T-helper 2 cell treated with Interferon-gamma antibody and Interleukin-4, amounts not matched to agents 100 ng/mL and 5 ng/mL, for 36 hours (primary cell): ENCODE measurements at regions not wholly inside any gene's neighbourhood (a gene's known extent, or its start where the extent isn't known, plus 50 kb on each side); places are given as distances from the start of the nearest gene placed in this dataset.
"Not testable (repeated sequence)": the region's sequence is repeated elsewhere in the genome, so short reads cannot be mapped to it uniquely, and the experiment has no call there.

ENCODE experiments used
- intact Hi-C: fragments of 100-400 bp; cut with micrococcal nuclease; formaldehyde crosslinking; loops from one replicate; pipeline ENCODE4 v1.15.1; 2023

- intact Hi-C loops: not testable (repeated sequence)
These were observed 95.7 kb upstream of the TRIM77 start for GRCh38 chr11:89614428-89614827.

DNA sequence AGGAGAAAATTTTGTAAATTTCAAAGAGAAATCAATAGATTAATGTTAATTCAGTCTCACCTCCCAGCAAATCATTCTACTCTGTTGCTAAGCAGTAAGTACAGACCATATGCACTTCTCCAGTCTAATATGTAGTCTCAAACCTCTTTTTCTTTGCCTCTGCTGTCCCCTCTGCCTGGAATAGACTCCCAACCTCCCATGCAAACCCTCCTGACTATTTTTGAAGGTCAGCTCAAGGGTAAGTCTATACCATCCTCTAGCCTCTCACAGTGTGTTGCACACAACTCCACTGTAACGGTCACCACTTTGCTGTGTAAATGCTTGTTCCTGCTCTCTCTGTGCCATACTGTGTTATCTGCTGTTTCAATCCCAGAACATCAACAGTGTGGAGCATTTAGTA lies 94.5 kb upstream of the TRIM77 start:
- intact Hi-C loops: loop anchor here (5.0 kb wide), 1 partner anchor 518 kb away; no protein-coding TSS in a partner anchor

- intact Hi-C loops: loop anchor here (5.0 kb wide), 1 partner anchor 519 kb away; no protein-coding TSS in a partner anchor
These were observed 93.9 kb upstream of the TRIM77 start for GRCh38 chr11:89616161-89616560.

DNA sequence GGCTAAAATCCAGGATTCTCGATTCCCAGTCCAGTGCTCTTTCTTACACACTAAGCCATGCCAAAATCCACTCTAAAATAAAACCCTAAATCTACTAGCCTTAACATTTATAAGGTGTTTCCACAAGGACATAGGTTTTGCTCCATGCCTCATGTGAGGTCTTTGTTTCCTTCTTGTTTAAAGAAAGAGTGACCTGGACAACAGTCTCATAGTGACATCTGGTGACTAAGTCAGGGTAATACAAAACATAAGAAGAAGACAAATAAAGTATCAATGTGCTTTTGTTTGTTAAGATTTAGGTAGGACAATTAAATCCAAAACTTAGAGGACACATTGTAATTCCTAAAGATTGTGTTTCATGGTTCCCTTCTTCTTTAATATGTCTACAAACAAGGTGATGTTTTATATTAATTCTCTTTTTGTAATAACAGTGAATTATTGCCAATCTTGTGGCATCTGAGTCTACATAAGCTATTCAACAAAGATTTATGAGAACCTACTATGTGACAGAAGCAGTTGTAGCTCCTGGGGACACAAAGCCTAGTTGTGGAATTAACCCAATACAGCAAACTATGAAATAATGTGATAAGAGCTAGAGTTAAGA lies 93.0 kb upstream of the TRIM77 start:
- intact Hi-C loops: loop anchor here (5.0 kb wide), 1 partner anchor 520 kb away; no protein-coding TSS in a partner anchor

- intact Hi-C loops: not testable (repeated sequence)
These were observed 89.4 kb upstream of the TRIM77 start for GRCh38 chr11:89620721-89621120.

- intact Hi-C loops: no loop called here
These were observed 84.9 kb upstream of the TRIM77 start for GRCh38 chr11:89625171-89625570.

GRCh38 chr11:89626366-89626765 lies 83.7 kb upstream of the TRIM77 start:
- intact Hi-C loops: no loop called here

DNA sequence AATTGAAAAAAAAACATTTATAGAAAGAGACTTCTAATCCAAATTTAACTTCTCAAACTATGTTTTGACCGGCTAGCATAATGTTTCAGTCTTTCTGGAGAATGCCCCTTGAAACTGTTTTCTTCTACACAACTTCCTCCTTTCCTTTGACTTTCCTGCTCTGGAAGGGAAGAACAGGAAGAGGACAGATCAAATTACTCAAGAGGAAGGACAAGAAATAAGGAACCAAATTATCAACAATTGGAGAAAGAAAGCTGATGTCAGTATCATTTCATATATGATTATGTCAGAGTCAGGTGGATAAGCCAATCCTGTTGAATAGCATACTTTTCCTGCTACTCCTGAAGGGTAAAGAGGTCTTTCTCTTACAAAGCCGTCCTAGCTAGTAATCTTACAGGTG lies 83.2 kb upstream of the TRIM77 start:
- intact Hi-C loops: not testable (repeated sequence)

GRCh38 chr11:89633135-89633705 lies 76.9 kb upstream of the TRIM77 start:
- intact Hi-C loops: no loop called here

DNA sequence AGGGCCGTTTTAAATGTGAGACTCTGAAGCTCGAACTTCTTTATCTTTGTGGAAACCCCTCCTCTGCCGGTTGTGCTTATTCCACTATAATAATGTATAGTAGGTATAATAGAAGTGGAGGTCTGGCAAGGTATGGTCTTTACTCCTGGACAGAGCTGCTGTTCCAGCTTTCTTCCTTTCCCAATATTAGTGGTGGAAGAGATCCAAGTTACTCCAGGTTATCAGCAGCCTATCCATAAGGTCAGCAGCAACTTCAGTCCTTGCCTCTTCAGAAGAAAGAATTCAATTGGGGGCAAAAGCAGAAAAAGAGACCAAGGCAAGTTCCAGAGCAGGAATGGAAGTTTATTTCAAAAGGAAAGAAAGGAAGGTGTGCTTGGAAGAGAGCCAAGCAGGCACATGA lies 69.3 kb upstream of the TRIM77 start:
- intact Hi-C loops: not testable (repeated sequence)

GRCh38 chr11:89648232-89648631 lies 61.9 kb upstream of the TRIM77 start:
- intact Hi-C loops: not testable (repeated sequence)

GRCh38 chr11:89648996-89649395 lies 61.1 kb upstream of the TRIM77 start:
- intact Hi-C loops: not testable (repeated sequence)

DNA sequence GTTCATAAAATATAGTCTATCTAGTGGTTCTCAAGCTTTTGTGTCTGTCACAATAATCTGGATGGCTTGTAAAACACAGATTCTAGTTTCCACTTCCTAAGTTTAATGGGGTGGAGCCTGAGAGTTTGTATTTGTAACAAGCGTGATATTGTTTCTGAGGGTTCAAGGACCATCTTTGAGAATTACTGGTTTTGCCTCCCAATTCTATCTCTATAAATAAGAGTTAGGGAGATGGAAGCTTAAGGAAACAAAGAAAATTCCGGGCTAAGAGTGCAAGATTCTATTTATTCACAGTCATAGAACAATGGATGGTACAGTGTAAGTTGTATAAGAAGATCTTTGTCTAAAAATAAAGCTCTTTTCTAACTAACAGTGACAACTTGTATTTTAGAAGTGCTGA lies 55.4 kb upstream of the TRIM77 start:
- intact Hi-C loops: not testable (repeated sequence)

GRCh38 chr11:89658767-89659166 lies 51.3 kb upstream of the TRIM77 start:
- intact Hi-C loops: not testable (repeated sequence)

DNA sequence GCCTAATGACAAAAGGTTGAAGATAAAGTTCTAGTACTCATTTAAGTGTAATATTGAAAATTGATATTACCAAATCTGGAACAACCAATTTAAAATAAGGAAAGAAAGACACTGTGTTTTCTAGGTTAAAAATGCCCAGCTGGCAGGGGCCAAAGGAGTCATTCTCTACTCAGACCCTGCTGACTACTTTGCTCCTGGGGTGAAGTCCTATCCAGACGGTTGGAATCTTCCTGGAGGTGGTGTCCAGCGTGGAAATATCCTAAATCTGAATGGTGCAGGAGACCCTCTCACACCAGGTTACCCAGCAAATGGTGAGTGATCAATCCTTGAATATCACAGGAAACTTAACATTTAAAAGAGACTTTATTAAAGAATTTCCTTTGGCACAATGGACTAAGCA lies 50.7 kb upstream of the TRIM77 start:
- intact Hi-C loops: not testable (repeated sequence)

DNA sequence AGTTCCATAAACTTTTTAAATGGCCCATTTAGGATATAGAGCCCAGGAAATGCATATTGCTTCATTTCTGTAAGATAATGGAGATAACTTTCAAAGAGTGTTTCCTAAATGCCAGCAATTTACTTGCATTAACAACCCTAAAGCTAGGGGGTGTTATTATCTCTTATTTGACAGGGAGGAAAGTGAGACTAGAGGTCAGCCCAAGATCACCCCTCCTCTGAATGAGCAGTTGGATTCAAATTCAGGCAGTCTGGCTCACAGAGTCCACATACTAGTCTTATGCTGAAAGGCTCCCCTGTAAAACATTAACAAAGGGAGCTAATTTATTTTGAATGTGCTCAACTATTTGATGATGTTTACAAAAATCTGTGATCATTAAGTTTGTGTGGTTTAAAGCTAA lies 49.9 kb upstream of the TRIM77 start:
- intact Hi-C loops: no loop called here
